Neural cell (in vitro differentiated cells): ENCODE measurements at regions not wholly inside any gene's neighbourhood (a gene's known extent, or its start where the extent isn't known, plus 50 kb on each side); places are given as distances from the start of the nearest gene placed in this dataset.

Experiments used
- H2AFZ ChIP-seq: fragments of 200-600, 300-800 bp; sonication (generic), shearing (Covaris generic); 2 replicates; pipeline ENCODE4 v1.6.0; 2014; ENCODE audit warnings: low read depth, mild to moderate bottlenecking, antibody characterized with exemption, low read length, moderate library complexity
- H3F3A ChIP-seq: fragments of 200-600 bp; shearing (Covaris generic); 2 replicates; pipeline ENCODE4 v1.6.1; 2016; ENCODE audit warnings: mild to moderate bottlenecking, moderate library complexity, mixed read lengths, antibody characterized with exemption, low read length; ENCODE audit not compliant: insufficient read depth, poor library complexity, severe bottlenecking
- H3K27ac ChIP-seq: fragments of 200-600, 300-800 bp; sonication (generic), shearing (Covaris generic); 2 replicates; pipeline ENCODE4 v1.5.1; 2014; ENCODE audit warnings: mild to moderate bottlenecking, low read length, moderate library complexity
- H3K27me3 ChIP-seq: fragments of 300-800, 200-600 bp; sonication (generic), shearing (Covaris generic); 2 replicates; pipeline ENCODE4 v1.6.0; 2014; ENCODE audit warnings: mild to moderate bottlenecking, low read depth, low read length, moderate library complexity; ENCODE audit not compliant: insufficient read depth
- H3K36me3 ChIP-seq: fragments of 300-800, 200-600 bp; sonication (generic), shearing (Covaris generic); 2 replicates; pipeline ENCODE4 v1.5.1; 2014; ENCODE audit warnings: mild to moderate bottlenecking, antibody characterized with exemption, low read length, moderate library complexity; ENCODE audit not compliant: insufficient read depth
- H3K4me2 ChIP-seq: fragments of 300-800, 200-600 bp; sonication (generic), shearing (Covaris generic); 2 replicates; pipeline ENCODE4 v1.6.0; 2014; ENCODE audit warnings: mild to moderate bottlenecking, low read length
- H3K4me3 ChIP-seq: fragments of 300-800, 200-600 bp; sonication (generic), shearing (Covaris generic); 2 replicates; pipeline ENCODE4 v1.5.1; 2014; ENCODE audit warnings: mild to moderate bottlenecking, low read length, moderate library complexity
- H3K79me2 ChIP-seq: fragments of 200-600 bp; shearing (Covaris generic); replicated peaks from 2 replicates; pipeline ENCODE4 v1.6.0; 2014; ENCODE audit warnings: mild to moderate bottlenecking, low read length, moderate library complexity; ENCODE audit not compliant: insufficient read depth
- H3K9ac ChIP-seq: fragments of 300-800, 200-600 bp; sonication (generic), shearing (Covaris generic); 2 replicates; pipeline ENCODE4 v1.6.1; 2016; ENCODE audit warnings: mild to moderate bottlenecking, low read length, mixed read lengths
- H3K9me2 ChIP-seq: fragments of 200-600 bp; shearing (Covaris generic); 2 replicates; pipeline ENCODE4 v1.6.1; 2016; ENCODE audit warnings: mild to moderate bottlenecking, low read length, mixed read lengths; ENCODE audit not compliant: insufficient read depth
- H3K9me3 ChIP-seq: fragments of 200-600, 300-800 bp; sonication (generic), shearing (Covaris generic); 2 replicates; pipeline ENCODE4 v1.6.1; 2016; ENCODE audit warnings: mild to moderate bottlenecking, mixed run types, low read length, moderate library complexity, mixed read lengths
- H4K20me1 ChIP-seq: fragments of 200-600 bp; shearing (Covaris generic); 2 replicates; pipeline ENCODE4 v1.6.1; 2016; ENCODE audit warnings: mild to moderate bottlenecking, mixed run types; ENCODE audit not compliant: insufficient read depth
- CTCF ChIP-seq: fragments of 450-650 bp; IDR thresholded peaks from 2 replicates; pipeline ENCODE4 v1.5.1; 2014; ENCODE audit warnings: antibody characterized with exemption, mild to moderate bottlenecking, moderate library complexity; ENCODE audit not compliant: poor library complexity, severe bottlenecking
- EP300 ChIP-seq: fragments of 450-650 bp; conservative IDR thresholded peaks from 2 replicates; pipeline ENCODE4 v1.6.1; 2014; ENCODE audit warnings: antibody characterized with exemption, mild to moderate bottlenecking, moderate library complexity; ENCODE audit not compliant: poor library complexity, severe bottlenecking
- EZH2 ChIP-seq: fragments of 200-600, 300-800 bp; shearing (Covaris generic), sonication (generic); IDR thresholded peaks from 2 replicates; pipeline ENCODE4 v1.6.1; 2014; ENCODE audit warnings: antibody characterized with exemption, low read length, borderline replicate concordance, mild to moderate bottlenecking; ENCODE audit not compliant: insufficient read depth, poor library complexity, severe bottlenecking
- MXI1 ChIP-seq: fragments of 450-650 bp; conservative IDR thresholded peaks from 2 replicates; pipeline ENCODE4 v1.6.1; 2014; ENCODE audit warnings: antibody characterized with exemption, mild to moderate bottlenecking; ENCODE audit not compliant: poor library complexity, severe bottlenecking
- POLR2AphosphoS5 ChIP-seq: IDR thresholded peaks from 2 replicates; pipeline ENCODE4 v1.6.1; 2012
- RAD21 ChIP-seq: fragments of 450-650 bp; conservative IDR thresholded peaks from 2 replicates; pipeline ENCODE4 v1.6.1; 2014; ENCODE audit warnings: antibody characterized with exemption, mild to moderate bottlenecking, moderate library complexity
- REST ChIP-seq: IDR thresholded peaks from 2 replicates; pipeline ENCODE4 v1.6.1; 2012; ENCODE audit warnings: borderline replicate concordance
- SMC3 ChIP-seq: fragments of 450-650 bp; conservative IDR thresholded peaks from 2 replicates; pipeline ENCODE4 v1.6.1; 2014; ENCODE audit warnings: antibody characterized with exemption, mild to moderate bottlenecking, moderate library complexity; ENCODE audit not compliant: poor library complexity
- TAF1 ChIP-seq: IDR thresholded peaks from 2 replicates; pipeline ENCODE4 v1.6.1; 2012; ENCODE audit warnings: low read depth

- no peaks in the 10 kb centered on the region for H3F3A ChIP-seq
- H3K4me3 ChIP-seq = no peak overlapping the region
- H3K4me2 ChIP-seq = no peak overlapping the region
- no peaks in the 10 kb centered on the region for H4K20me1 ChIP-seq
- H3K36me3 ChIP-seq = no peaks in the 10 kb centered on the region
- no peaks in the 10 kb centered on the region for H3K79me2 ChIP-seq
- H3K27me3 ChIP-seq = no peaks in the 10 kb centered on the region
- H3K9me2 ChIP-seq = no peaks in the 10 kb centered on the region
- no peak overlapping the region for H2AFZ ChIP-seq
- no peaks in the 10 kb centered on the region for H3K9me3 ChIP-seq
- no peak overlapping the region for H3K27ac ChIP-seq
- no peak for TF ChIP-seq POLR2AphosphoS5
- no peak for TF ChIP-seq REST
- TF ChIP-seq EP300 = no peak
- TF ChIP-seq MXI1 = no peak
- no peak for TF ChIP-seq CTCF
- no peak for TF ChIP-seq TAF1
- no peak for TF ChIP-seq RAD21
- no peak for TF ChIP-seq SMC3
- no peak for TF ChIP-seq EZH2
- H3K9ac ChIP-seq = no peak overlapping the region
Measured at GRCh38 chr4:97457253-97457652, 686.0 kb downstream of the STPG2 start.

- Histone ChIP-seq H3K27ac (no peak overlapping the region), H3K9ac (no peak overlapping the region), H3K4me2 (no peak overlapping the region), H3K27me3 (no peaks in the 10 kb centered on the region), H3K4me3 (no peak overlapping the region), H3K9me3 (no peaks in the 10 kb centered on the region), H3F3A (no peaks in the 10 kb centered on the region), H3K36me3 (no peaks in the 10 kb centered on the region), H4K20me1 (no peaks in the 10 kb centered on the region), H2AFZ (no peak overlapping the region), H3K79me2 (no peaks in the 10 kb centered on the region), H3K9me2 (no peaks in the 10 kb centered on the region)
- TF ChIP-seq RAD21 = no peak
- TF ChIP-seq EZH2 = no peak
- no peak for TF ChIP-seq TAF1
- no peak for TF ChIP-seq MXI1
- no peak for TF ChIP-seq CTCF
- TF ChIP-seq SMC3 = no peak
- no peak for TF ChIP-seq EP300
- no peak for TF ChIP-seq REST
- no peak for TF ChIP-seq POLR2AphosphoS5
Measured at GRCh38 chr4:97468272-97468671, 675.0 kb downstream of the STPG2 start.
